Urinary bladder (tissue), 3 donors: ENCODE measurements at regions not wholly inside any gene's neighbourhood (a gene's known extent, or its start where the extent isn't known, plus 50 kb on each side); places are given as distances from the start of the nearest gene placed in this dataset.
"Not testable (repeated sequence)": the region's sequence is repeated elsewhere in the genome, so short reads cannot be mapped to it uniquely, and the experiment has no call there.

Source experiments
- DNase-seq: peaks from one replicate; pipeline ENCODE4 v3.0.0-alpha.2; 2015; ENCODE audit errors: extremely low spot score
- H3K27ac ChIP-seq: one replicate; pipeline ENCODE4 v1.5.1; 2013; ENCODE audit warnings: low read depth, mild to moderate bottlenecking, moderate library complexity
- H3K36me3 ChIP-seq: one replicate; pipeline ENCODE4 v1.6.1; 2013; ENCODE audit warnings: mild to moderate bottlenecking, moderate library complexity; ENCODE audit not compliant: insufficient read depth
- H3K4me1 ChIP-seq: one replicate; pipeline ENCODE4 v1.6.1; 2013; ENCODE audit warnings: mild to moderate bottlenecking, moderate library complexity; ENCODE audit not compliant: insufficient read depth
- H3K4me3 ChIP-seq: one replicate; pipeline ENCODE4 v1.5.1; 2013; ENCODE audit warnings: low read depth, low read length
- WGBS: extraction: QIAGEN DNeasy Blood & Tissue Kit; methylation state at CpG from one replicate; pipeline ENCODE4 v1.1.7; 2013; 5-methylcytosine and 5-hydroxymethylcytosine counted together
- donor health status: healthy with polysubstance abuse.
- donor health status: healthy.

DNA sequence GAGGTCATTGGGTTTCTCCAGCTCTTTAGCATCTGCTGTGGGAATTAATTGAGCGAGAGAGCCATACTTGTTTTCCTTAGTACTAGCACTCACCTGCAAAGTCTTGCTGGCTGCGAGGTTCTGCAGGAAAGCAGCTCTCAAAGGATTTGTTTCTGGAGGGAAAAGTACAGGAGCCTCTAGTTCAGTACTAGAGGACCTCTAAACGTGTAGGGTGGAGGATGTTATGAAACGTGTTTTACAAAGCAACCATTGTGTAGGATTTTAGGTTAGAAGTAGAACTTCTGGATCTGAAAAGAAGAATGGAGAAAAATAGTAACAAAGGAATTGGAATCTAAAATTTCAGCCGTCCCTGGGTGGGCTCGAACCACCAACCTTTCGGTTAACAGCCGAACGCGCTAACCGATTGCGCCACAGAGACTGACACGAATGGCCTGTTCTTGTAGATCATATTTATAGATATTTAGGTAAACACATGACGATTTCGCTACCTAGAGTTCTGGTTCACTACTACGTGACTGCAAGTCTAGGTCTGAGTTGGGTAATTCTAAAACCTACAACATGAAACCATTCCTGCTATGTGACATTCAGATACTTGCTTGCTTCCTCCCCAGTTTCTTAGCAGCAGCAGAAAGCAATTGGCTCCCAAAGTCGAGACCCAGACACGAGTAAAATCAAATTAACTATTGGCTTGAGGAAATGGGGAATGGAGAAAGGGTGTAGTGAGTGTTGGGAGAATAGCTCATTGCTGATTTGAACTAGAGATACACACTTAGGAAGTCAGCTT lies 60.2 kb upstream of the CFAP126 start:
- no peak overlapping the region for H3K4me3 ChIP-seq
- H3K27ac ChIP-seq, result no peak overlapping the region
- H3K36me3 ChIP-seq, result no peaks in the 10 kb centered on the region
- no peaks in the 10 kb centered on the region for H3K4me1 ChIP-seq
- 17% methylated on average over 18 of the region's 18 CpGs for WGBS
- peak; percentile 17 for DNase-seq

DNA sequence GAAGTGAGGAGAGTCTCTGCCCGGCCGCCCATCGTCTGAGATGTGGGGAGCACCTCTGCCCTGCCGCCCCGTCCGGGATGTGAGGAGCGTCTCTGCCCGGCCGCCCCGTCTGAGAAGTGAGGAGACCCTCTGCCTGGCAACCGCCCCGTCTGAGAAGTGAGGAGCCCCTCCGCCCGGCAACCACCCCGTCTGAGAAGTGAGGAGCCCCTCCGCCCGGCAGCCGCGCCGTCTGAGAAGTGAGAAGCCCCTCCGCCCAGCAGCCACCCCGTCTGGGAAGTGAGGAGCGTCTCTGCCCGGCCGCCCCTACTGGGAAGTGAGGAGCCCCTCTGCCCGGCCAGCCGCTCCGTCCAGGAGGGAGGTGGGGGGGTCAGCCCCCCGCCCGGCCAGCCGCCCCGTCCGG lies 55.2 kb upstream of the CFAP126 start:
- not testable (repeated sequence) for H3K4me3 ChIP-seq, H3K36me3 ChIP-seq, H3K4me1 ChIP-seq, H3K27ac ChIP-seq, DNase-seq
- 69% methylated on average over 19 of the region's 33 CpGs for WGBS

DNA sequence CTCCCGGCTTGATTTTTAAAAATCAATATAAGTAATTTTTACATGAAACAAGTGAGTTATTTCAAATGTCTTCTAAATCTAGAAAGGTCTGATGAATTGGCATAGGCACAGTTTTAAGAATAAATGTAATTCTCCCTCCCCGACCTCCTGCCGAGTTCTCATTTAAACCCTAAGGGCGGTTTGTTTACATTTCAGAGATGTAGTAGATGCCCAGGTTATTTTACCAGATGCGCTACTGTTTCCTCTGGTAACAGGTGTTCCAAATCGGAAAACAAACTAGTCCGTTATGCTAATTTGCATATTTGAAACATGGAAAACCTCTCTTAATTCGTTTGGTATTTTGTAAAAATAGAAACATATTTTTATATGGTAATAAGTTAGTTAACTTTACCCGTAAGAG lies 53.8 kb upstream of the CFAP126 start:
- no peak for DNase-seq
- no peaks in the 10 kb centered on the region for H3K4me1 ChIP-seq
- H3K4me3 ChIP-seq, result no peak overlapping the region
- H3K27ac ChIP-seq, result no peak overlapping the region
- 42% methylated on average over 9 of the region's 9 CpGs for WGBS
- no peaks in the 10 kb centered on the region for H3K36me3 ChIP-seq

DNA sequence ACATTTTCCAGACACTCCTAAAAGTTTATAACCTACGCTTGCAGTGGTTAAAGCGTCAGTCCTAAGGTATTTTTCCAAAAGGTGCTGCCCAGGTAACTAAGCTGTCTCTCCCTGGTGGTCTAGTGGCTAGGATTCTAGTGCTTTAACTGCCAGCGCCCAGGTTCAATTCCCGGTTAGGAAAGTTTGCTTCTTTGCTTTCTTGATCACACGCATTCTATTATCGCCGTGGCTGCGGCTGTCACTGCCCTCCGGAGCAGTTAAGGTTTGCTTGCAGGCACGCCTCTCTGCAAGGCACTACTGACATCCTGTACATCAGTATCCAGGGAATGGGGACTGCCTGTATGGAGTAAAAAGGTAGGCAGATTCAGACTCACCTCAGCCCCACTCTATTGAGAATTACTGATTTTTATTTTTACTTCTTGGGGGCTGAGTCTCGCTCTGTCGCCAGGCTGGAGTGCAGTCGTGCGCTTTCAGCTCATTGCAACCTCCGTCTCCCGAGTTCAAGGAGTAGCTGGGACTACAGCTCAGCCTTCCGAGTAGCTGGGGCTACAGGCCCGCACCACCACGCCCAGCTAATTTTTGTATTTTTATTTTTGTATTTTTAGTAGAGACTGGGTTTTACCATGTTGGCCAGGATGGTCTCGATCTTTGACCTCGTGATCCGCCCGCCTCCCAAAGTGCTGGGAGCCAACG lies 53.2 kb upstream of the CFAP126 start:
- 62% methylated on average over 24 of the region's 24 CpGs for WGBS
- Histone ChIP-seq H3K36me3 (no peaks in the 10 kb centered on the region), H3K27ac (no peak overlapping the region), H3K4me3 (no peak overlapping the region), H3K4me1 (no peaks in the 10 kb centered on the region)
- DNase-seq, result no peak

DNA sequence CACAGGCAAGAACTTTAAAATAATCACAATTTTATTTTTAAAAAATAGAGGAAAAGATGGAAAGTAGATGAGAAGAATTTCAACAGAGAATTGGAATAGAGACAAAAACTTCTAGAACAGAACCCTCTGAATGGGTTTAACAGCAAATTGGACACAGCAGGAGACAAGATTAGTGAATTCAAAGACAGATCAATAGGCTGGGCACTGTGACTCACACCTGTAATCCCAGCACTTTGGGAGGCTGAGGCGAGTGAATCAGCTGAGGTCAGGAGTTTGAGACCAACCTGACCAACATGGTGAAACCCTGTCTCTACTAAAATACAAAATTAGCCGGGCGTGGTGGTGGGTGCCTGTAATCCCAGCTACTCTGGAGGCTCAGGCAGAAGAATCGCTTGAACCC lies 49.9 kb upstream of the CFAP126 start:
- not testable (repeated sequence) for DNase-seq, H3K4me1 ChIP-seq
- WGBS, result 97% methylated on average over 4 of the region's 4 CpGs

More for the DNA sequence above, 49.9 kb upstream of the CFAP126 start:
- H3K36me3 ChIP-seq, H3K4me3 ChIP-seq, H3K27ac ChIP-seq: not testable (repeated sequence)
